A204.1 (cell line): ENCODE measurements at regions not wholly inside any gene's neighbourhood (a gene's known extent, or its start where the extent isn't known, plus 50 kb on each side); places are given as distances from the start of the nearest gene placed in this dataset.

Experiments used
- FAIRE-seq: peaks from 2 replicates; lab custom pipeline; 2012; peaks lifted over from hg19 to GRCh38; lab: Jason Lieb, UNC

GRCh38 chr3:40858364-40859115 is 333.8 kb downstream of the ZNF621 start:
- no peak for FAIRE-seq

DNA sequence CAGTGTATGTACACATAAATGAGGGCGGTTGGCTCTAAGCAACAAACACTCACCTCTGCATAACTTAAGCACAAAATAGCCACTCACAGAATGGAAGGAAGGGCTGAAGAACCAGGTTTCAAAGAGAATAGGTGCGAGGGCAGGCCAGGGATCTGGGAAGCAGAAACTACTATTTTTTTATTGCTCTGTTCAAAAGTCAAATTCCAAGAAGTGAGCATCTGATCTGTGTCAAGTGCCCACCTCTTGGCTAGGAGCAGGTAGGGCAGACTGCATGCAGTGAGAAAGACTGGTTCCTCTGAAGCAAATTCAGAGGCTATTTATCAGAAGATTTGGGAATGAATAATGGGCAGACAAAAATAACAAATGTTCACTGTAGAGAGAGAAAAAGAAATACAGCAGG is 336.4 kb upstream of the CTNNB1 start:
- FAIRE-seq: no peak

- FAIRE-seq: no peak
Measured at GRCh38 chr3:40864146-40864782, 335.0 kb upstream of the CTNNB1 start.

GRCh38 chr3:40864915-40865314 is 334.4 kb upstream of the CTNNB1 start:
- no peak for FAIRE-seq

GRCh38 chr3:40867797-40868196 is 331.5 kb upstream of the CTNNB1 start:
- FAIRE-seq: no peak

- FAIRE-seq: no peak
Measured at GRCh38 chr3:40869013-40869412, 330.3 kb upstream of the CTNNB1 start.

- no peak for FAIRE-seq
Measured at GRCh38 chr3:40869939-40870338, 329.4 kb upstream of the CTNNB1 start.

DNA sequence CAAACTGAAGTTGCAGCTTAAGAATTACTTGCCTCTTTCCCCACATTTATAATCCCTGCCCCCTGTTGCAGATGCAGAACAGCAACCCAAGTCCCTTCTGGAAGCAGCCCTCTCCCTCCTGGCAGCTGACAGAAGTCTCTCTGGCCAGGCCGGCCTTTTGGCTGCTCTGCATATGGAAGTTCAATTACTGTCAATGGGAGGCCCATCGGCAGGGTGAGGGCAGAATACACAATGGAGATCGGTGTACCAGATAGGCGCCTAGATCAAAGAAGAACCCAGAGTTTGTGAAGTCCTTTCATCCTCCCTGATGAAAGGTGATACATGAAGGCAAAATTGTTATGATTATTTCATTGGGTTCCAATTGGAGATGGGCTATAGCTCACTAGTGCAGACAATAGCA is 327.9 kb upstream of the CTNNB1 start:
- no peak for FAIRE-seq

DNA sequence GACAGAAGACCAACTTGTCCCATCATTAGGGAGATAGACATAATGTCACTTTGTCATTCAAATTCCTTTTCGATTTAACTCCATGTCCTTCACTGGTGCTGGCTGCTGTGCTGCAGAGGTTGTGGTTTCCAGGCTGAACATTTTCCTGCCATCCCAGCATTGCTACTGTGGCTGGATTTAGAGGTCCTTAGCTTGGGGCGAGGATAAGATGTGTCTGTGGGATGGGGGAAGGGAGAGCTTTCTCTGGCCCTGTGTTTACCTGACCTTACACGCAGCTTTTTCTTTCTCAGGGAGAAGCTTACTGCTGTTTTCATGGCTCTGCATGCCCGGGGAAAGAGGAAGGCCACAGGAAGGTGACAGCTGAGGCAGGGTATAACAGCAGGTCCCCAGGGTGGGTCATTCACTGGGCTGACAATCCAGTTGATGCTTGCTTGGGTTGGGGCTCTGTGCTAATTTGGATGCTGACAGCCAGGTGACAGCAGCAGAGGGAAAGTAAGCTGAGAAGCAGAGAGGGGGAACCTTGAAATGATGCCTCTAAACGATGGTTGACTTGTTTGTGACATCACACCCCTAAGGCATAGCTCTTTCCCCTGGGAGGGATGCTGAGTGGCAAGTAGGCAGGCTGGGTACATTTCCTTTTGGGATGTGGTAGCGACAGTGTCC is 326.9 kb upstream of the CTNNB1 start:
- FAIRE-seq: no peak

GRCh38 chr3:40873476-40873875 is 325.8 kb upstream of the CTNNB1 start:
- no peak for FAIRE-seq

GRCh38 chr3:40873934-40874699 is 325.2 kb upstream of the CTNNB1 start:
- no peak for FAIRE-seq

DNA sequence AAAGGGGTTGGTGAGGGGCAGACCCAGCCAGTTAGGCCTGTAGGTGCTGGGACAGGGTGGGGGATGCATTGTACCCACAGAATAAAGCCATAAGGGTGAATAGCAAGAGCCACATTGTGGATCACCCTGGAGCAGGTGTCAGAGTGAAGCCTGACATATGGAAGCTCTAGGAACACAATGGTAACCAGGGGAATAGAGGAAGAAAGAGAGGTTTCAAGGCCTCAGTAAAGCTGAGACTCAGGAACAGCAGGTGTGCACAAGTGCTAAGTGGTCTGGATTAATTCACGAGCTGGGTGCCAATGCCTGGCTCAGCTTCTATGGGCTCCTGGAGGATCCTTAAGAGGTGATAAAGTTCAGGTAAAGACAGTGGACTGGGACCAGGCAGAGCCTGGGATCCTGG is 323.7 kb upstream of the CTNNB1 start:
- FAIRE-seq: no peak

DNA sequence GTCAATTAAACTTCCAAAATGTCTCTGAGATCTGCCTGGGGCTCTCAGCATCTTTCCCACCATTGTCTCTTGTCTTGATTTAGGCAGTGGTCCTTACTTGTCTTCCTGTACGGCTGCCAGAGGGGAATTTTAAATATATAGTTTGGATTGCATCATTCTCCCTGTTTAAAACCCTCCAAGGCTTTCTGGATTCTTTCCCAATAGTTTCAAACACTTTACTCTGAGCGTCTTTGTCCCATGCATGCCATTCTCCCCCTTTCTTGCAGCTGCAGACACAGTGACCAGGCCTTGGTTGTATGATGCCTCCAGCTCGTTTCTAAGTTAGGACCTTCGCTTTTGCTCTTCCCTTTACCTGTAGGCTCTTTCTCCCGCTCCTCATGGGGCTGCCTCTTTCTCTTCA is 323.3 kb upstream of the CTNNB1 start:
- FAIRE-seq: no peak

GRCh38 chr3:40876496-40876895 is 322.8 kb upstream of the CTNNB1 start:
- FAIRE-seq: no peak

DNA sequence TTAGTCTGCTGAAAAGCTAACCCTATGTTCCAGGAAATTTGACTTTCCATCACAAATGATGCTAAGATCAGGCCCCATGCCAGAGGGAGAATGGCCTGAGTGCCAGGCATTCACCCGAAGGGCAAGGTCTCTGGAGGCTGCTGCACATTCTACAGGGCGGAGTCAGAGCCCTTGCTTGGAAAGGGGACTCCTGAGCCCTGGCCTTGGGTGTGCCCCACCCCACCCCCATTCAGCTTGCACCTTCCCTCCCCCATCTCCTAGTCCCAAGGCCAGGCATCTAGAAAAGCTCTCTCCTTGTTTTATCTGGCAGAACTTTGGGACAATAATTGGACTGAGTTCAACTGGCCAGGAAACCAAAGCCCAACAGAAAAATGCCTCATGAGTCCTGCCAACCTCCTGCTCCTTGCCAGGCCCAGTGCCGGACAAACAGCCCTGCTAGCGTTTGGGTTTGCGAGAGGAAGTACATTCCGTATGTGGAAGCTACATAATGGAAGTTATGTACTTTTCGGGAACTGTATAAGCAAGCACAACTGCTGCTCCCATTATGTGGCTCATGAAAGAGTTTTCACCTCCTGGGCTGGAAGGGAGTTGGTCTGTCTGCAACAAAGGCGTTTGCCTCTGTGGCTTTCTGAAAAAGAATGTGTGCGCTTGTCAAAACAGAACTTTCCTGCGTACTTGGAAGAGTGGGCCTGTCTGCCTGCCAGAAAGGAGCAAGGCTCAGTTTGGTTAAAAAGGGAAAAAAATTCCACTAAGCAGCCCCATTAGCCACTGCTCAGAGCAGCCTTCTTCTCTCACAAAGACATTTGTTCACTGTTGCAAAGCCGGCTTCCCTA is 321.5 kb upstream of the CTNNB1 start:
- no peak for FAIRE-seq

DNA sequence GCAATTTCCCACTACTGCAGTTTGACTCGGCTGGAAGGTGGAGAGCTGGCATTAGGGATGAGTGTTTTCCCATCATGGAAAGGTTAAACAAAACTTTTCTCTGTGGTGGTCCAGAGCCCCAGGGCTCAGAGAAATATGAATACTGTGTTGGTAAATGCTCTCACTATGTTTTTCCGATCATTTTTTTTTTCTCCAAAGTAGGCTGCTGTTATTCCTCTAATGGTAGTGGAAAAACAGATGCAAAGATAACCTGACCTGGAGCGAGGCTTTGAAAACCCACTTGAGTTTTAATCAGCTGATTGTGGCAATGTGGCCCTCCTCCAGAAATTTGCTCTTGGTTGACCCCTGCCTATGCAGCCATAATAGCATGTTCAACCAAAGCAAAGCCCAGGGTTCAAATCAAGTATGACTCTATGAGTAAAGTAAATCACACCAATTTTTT is 320.8 kb upstream of the CTNNB1 start:
- no peak for FAIRE-seq

GRCh38 chr3:40885430-40885829 is 313.9 kb upstream of the CTNNB1 start:
- no peak for FAIRE-seq

DNA sequence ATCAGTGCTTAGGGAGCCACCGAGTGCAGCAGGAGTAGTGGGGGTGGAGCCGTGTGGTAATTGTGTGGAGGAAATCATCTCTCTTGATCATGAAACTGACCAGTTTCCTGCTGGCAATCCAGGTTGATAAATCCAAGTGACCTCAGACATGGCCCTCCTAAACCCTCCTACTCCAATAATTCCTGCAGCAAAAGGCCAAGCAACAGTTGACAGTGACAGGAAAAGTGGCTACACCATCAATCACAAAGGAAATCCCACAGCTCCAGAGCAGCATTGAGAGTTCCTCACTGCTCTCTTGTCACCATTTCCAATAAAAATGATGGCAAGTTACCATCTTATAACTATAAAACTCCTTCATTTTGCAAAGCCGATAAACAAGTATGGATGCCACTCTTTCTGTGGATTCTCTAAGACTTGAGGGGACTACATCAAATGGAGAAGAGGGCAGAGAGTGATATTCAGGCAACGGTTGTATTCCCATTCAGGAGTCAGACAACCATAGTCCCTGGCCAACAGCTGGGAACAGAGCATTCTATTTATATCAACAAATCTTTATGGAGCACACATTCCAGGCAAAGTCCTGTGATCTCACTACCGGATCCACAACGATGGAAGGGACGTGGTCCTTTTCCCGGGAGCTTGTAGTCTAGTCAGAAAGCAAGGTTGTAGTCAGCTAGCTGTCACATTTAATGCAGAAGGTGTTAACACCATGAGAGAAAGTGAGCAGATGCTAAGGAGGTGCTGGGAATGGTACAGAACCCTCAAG is 312.5 kb upstream of the CTNNB1 start:
- no peak for FAIRE-seq

- no peak for FAIRE-seq
Measured at GRCh38 chr3:40891186-40891585, 308.1 kb upstream of the CTNNB1 start.

- FAIRE-seq: no peak
Measured at GRCh38 chr3:40895109-40895508, 304.2 kb upstream of the CTNNB1 start.

DNA sequence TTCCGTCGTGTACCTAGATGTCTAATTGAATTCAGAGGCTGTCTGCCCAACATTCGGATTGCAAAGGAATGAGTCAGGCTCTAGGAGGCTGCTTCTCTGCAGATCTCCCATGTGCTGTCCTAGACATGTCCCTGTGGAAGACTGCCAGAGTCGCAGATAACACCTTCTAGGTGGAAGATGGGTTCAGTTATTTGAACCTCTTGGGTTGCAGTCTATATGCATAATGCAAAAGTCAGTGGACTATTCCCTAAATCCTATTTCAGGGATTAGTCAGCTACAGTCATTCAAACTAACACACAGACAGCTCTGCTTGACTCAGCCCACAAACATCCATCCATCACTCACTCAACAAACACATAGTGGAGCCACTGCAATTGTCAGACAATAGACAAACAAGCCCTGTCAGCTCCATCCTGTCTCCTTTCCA is 300.0 kb upstream of the CTNNB1 start:
- FAIRE-seq: no peak
